ENCODE measurements at regions not wholly inside any gene's neighbourhood (a gene's known extent, or its start where the extent isn't known, plus 50 kb on each side); places are given as distances from the start of the nearest gene placed in this dataset.

DNA sequence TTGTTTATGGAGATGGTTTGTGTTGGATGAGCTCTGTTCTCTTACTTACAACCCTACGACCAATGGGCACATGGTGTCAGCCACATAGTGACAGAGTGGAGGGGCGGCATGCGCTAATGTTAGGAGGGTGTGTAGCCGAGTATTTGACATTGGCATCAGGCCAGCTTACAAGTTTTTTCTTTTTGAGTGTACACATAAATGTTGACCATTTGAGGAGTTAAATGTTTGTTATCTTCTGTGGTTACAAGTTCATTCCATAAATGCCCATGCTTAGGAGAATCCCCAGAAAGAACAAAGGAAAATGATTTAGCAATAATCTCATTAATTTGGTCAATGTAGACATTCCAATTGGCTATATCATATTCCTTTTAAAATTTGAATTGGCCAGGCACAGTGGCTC is 180.1 kb upstream of the ELL2 start:
- no peak for TF ChIP-seq MEF2A (IDR thresholded peaks at IDR 0.05; ENCODE audit: borderline replicate concordance, low read depth)
- TF ChIP-seq, protein P1, sequence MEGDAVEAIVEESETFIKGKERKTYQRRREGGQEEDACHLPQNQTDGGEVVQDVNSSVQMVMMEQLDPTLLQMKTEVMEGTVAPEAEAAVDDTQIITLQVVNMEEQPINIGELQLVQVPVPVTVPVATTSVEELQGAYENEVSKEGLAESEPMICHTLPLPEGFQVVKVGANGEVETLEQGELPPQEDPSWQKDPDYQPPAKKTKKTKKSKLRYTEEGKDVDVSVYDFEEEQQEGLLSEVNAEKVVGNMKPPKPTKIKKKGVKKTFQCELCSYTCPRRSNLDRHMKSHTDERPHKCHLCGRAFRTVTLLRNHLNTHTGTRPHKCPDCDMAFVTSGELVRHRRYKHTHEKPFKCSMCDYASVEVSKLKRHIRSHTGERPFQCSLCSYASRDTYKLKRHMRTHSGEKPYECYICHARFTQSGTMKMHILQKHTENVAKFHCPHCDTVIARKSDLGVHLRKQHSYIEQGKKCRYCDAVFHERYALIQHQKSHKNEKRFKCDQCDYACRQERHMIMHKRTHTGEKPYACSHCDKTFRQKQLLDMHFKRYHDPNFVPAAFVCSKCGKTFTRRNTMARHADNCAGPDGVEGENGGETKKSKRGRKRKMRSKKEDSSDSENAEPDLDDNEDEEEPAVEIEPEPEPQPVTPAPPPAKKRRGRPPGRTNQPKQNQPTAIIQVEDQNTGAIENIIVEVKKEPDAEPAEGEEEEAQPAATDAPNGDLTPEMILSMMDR (IDR thresholded peaks at IDR 0.05) = no peak
- TF ChIP-seq MXI1 (IDR thresholded peaks at IDR 0.05; ENCODE audit: low read depth, low read length) = no peak
- TF ChIP-seq FOXM1 (IDR thresholded peaks at IDR 0.05; ENCODE audit: low read depth) = no peak
- TF ChIP-seq, protein P2, sequence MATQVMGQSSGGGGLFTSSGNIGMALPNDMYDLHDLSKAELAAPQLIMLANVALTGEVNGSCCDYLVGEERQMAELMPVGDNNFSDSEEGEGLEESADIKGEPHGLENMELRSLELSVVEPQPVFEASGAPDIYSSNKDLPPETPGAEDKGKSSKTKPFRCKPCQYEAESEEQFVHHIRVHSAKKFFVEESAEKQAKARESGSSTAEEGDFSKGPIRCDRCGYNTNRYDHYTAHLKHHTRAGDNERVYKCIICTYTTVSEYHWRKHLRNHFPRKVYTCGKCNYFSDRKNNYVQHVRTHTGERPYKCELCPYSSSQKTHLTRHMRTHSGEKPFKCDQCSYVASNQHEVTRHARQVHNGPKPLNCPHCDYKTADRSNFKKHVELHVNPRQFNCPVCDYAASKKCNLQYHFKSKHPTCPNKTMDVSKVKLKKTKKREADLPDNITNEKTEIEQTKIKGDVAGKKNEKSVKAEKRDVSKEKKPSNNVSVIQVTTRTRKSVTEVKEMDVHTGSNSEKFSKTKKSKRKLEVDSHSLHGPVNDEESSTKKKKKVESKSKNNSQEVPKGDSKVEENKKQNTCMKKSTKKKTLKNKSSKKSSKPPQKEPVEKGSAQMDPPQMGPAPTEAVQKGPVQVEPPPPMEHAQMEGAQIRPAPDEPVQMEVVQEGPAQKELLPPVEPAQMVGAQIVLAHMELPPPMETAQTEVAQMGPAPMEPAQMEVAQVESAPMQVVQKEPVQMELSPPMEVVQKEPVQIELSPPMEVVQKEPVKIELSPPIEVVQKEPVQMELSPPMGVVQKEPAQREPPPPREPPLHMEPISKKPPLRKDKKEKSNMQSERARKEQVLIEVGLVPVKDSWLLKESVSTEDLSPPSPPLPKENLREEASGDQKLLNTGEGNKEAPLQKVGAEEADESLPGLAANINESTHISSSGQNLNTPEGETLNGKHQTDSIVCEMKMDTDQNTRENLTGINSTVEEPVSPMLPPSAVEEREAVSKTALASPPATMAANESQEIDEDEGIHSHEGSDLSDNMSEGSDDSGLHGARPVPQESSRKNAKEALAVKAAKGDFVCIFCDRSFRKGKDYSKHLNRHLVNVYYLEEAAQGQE (IDR thresholded peaks at IDR 0.05; ENCODE audit: low read depth, low read length) = no peak
- TF ChIP-seq, protein P3, sequence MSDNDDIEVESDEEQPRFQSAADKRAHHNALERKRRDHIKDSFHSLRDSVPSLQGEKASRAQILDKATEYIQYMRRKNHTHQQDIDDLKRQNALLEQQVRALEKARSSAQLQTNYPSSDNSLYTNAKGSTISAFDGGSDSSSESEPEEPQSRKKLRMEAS (IDR thresholded peaks at IDR 0.05; ENCODE audit: low read depth) = no peak
- TF ChIP-seq SMC3 (IDR thresholded peaks at IDR 0.05; ENCODE audit: low read depth, low read length) = no peak
- TF ChIP-seq TEAD4 (IDR thresholded peaks at IDR 0.05; ENCODE audit: borderline replicate concordance, insufficient read depth) = no peak
- TF ChIP-seq RFX5 (IDR thresholded peaks at IDR 0.05; ENCODE audit: low read length) = no peak
- no peak for TF ChIP-seq ELF1 (IDR thresholded peaks at IDR 0.05)

Data from SK-N-SH (cell line).